CD4-positive, CD25-positive, alpha-beta regulatory T cell (primary cell): ENCODE measurements at regions not wholly inside any gene's neighbourhood (a gene's known extent, or its start where the extent isn't known, plus 50 kb on each side); places are given as distances from the start of the nearest gene placed in this dataset.

Source experiments
- ATAC-seq, 2 donors: fragments of 150-1000 bp; cut with Tn5 transposase; one replicate each; pipeline ENCODE4 v1.10.0; 2021; ENCODE audit warnings: low read depth in 2 of 2, moderate number of reproducible peaks in 2 of 2, moderate library complexity in 1 of 2
- DNase-seq, 3 donors: peaks; one replicate each; pipeline versions ENCODE4 v3.0.0 to v3.0.0-alpha.2; 2012 to 2022; ENCODE audit warnings: mixed read lengths in 1 of 3
- H3K27ac ChIP-seq: one replicate; pipeline ENCODE4 v1.7.0; 2013; ENCODE audit warnings: mild to moderate bottlenecking, low read length; ENCODE audit not compliant: insufficient read depth, poor library complexity, severe bottlenecking
- H3K27me3 ChIP-seq: one replicate; pipeline ENCODE4 v1.7.0; 2013; ENCODE audit warnings: low read length; ENCODE audit not compliant: control insufficient read depth, insufficient read depth
- H3K36me3 ChIP-seq: one replicate; pipeline ENCODE4 v1.7.0; 2013; ENCODE audit warnings: mild to moderate bottlenecking, low read length, moderate library complexity; ENCODE audit not compliant: control insufficient read depth, insufficient read depth
- H3K4me1 ChIP-seq: 2 replicates; pipeline ENCODE4 v1.7.0; 2013; ENCODE audit warnings: mild to moderate bottlenecking, low read length; ENCODE audit not compliant: insufficient read depth, control insufficient read depth, poor library complexity, severe bottlenecking
- H3K4me3 ChIP-seq: one replicate; pipeline ENCODE4 v1.7.0; 2013; ENCODE audit warnings: low read depth, mild to moderate bottlenecking, low read length, moderate library complexity
- H3K9me3 ChIP-seq, 2 experiments: 1 replicate in 1 of 2; 2 replicates in 1 of 2; pipeline ENCODE4 v1.7.0; 2013; ENCODE audit warnings: low read length in 2 of 2, mild to moderate bottlenecking in 1 of 2, moderate library complexity in 1 of 2; ENCODE audit not compliant: control insufficient read depth in 2 of 2
- H3K27ac Mint-ChIP-seq, 3 donors: one replicate each; pipeline ENCODE4 v1.8.0; 2020 to 2022; ENCODE audit warnings: mild to moderate bottlenecking in 3 of 3, mixed read lengths in 3 of 3, moderate library complexity in 2 of 3
- H3K27me3 Mint-ChIP-seq: one replicate; pipeline ENCODE4 v1.8.0; 2022; ENCODE audit warnings: mild to moderate bottlenecking, mixed read lengths
- H3K36me3 Mint-ChIP-seq: one replicate; pipeline ENCODE4 v1.8.0; 2020; ENCODE audit warnings: mixed read lengths
- H3K4me1 Mint-ChIP-seq, 4 donors: one replicate each; pipeline ENCODE4 v1.8.0; 2020 to 2022; ENCODE audit warnings: mixed read lengths in 4 of 4, mild to moderate bottlenecking in 1 of 4
- H3K4me3 Mint-ChIP-seq, 4 donors: one replicate each; pipeline ENCODE4 v1.8.0; 2020 to 2022; ENCODE audit warnings: mild to moderate bottlenecking in 4 of 4, mixed read lengths in 4 of 4, moderate library complexity in 3 of 4
- H3K9me3 Mint-ChIP-seq, 7 donors: one replicate each; pipeline ENCODE4 v1.8.0; 2020 to 2022; ENCODE audit warnings: mixed read lengths in 7 of 7, mild to moderate bottlenecking in 3 of 7, moderate library complexity in 2 of 7

DNA sequence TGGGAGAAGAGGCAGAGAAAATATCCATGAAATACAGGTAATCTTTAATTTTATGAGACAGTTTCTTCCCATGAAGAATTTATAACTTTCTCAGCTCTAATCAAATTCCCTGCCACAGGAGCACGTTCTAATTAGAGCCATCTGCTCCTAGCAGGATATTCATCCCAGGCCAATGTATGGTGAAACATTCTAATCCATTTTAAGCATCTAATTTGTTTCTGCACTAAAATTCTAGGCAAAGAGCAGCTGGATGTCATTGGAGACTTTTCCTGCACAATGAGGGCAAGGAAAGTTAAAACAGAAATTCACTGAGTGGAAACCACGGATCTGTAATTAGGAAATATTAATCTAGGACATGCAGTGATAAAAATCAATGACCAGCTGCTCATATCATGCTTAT is 107.7 kb upstream of the ZFP42 start:
- H3K9me3 ChIP-seq = peaks cover 0 to 8% of the 10 kb centered on the region in 2 experiments
- H3K4me3 ChIP-seq = no peak overlapping the region
- H3K4me1 ChIP-seq = no peaks in the 10 kb centered on the region
- H3K27me3 Mint-ChIP-seq = no peaks in the 10 kb centered on the region
- no peaks in the 10 kb centered on the region for H3K27me3 ChIP-seq
- DNase-seq (no peak), ATAC-seq (no peak)
- no peaks in the 10 kb centered on the region for H3K36me3 Mint-ChIP-seq
- H3K27ac Mint-ChIP-seq = no peak overlapping the region
- H3K36me3 ChIP-seq = no peaks in the 10 kb centered on the region
- H3K4me1 Mint-ChIP-seq = no peaks in the 10 kb centered on the region
- no peak overlapping the region for H3K27ac ChIP-seq
- no peak overlapping the region for H3K4me3 Mint-ChIP-seq
- peaks cover 3 to 23% (median 9%) of the 10 kb centered on the region in 7 donors for H3K9me3 Mint-ChIP-seq

DNA sequence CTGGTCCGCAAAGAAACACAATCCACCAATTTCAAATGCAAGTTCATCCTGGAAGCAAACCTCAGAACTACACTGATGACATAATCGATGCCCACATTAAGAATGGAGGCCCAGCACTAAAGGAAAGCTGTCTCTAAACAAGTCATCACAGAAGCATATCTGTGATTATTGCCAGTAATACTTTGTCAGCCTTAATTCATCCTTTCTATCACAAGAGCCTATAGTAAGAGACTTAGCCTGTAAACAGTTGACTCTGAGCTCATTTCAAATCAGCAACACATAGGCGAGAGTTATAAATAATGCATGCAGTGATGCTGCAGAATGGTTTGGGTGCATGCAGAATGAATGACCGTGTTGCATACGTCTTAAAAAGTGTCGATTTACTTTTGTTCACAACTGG is 105.9 kb upstream of the ZFP42 start:
- Histone ChIP-seq H3K9me3 (peaks cover 0 to 7% of the 10 kb centered on the region in 2 experiments), H3K4me1 (no peaks in the 10 kb centered on the region), H3K4me3 (no peak overlapping the region), H3K36me3 (no peaks in the 10 kb centered on the region), H3K27ac (no peak overlapping the region), H3K27me3 (no peaks in the 10 kb centered on the region)
- H3K9me3 Mint-ChIP-seq = peaks cover 5 to 22% (median 9%) of the 10 kb centered on the region in 7 donors
- no peaks in the 10 kb centered on the region for H3K36me3 Mint-ChIP-seq
- DNase-seq (no peak), ATAC-seq (no peak)
- H3K27me3 Mint-ChIP-seq = no peaks in the 10 kb centered on the region
- no peak overlapping the region for H3K4me3 Mint-ChIP-seq
- H3K4me1 Mint-ChIP-seq = no peaks in the 10 kb centered on the region
- H3K27ac Mint-ChIP-seq = no peak overlapping the region

DNA sequence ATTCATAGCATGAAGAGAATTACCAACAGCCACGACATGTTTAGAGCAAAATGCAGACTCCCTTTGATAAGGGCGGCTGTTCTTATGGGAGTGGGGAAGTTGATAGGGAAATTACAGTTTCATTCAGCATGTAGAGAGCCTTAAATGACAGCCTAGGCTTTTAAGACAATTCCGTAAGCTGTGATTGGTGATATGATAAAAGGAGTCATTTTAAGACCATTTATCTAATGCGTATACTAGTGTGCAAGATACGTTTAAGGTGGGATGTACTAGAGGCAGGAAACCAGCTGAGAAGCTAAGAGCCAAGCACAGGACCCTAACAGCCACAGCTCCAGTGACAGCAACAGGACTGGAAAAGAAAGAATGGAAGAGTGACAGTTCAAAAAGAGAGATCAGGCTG is 102.2 kb upstream of the ZFP42 start:
- H3K4me1 Mint-ChIP-seq = no peaks in the 10 kb centered on the region
- ATAC-seq (no peak), DNase-seq (no peak)
- no peak overlapping the region for H3K4me3 Mint-ChIP-seq
- H3K27me3 Mint-ChIP-seq = no peaks in the 10 kb centered on the region
- Histone ChIP-seq H3K9me3 (peaks cover 0 to 7% of the 10 kb centered on the region in 2 experiments), H3K36me3 (no peaks in the 10 kb centered on the region), H3K4me1 (no peaks in the 10 kb centered on the region), H3K27me3 (no peaks in the 10 kb centered on the region), H3K27ac (no peak overlapping the region), H3K4me3 (no peak overlapping the region)
- H3K27ac Mint-ChIP-seq = no peak overlapping the region
- H3K9me3 Mint-ChIP-seq = peaks cover 4 to 24% (median 10%) of the 10 kb centered on the region in 7 donors
- H3K36me3 Mint-ChIP-seq = no peaks in the 10 kb centered on the region

DNA sequence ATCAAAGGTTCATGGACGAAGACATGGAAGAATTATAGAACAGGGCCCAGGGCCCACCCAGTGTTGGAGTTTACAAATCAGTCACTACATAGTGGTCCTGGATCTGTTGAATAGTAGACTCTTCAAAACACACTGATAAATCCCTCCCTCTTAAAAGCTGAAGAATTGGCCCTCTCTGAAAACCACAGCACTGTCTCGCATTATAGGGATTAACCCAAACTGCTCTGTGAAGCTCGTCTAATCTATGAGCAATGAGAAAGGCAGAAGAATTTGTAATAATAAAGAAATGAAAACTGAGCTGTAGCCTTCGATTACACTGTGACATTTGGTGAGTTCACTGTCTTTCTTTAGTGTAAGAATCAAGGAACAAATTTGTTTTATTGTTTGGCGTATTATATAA is 92.5 kb upstream of the ZFP42 start:
- no peak overlapping the region for H3K27ac ChIP-seq
- peaks cover 0 to 11% of the 10 kb centered on the region in 2 experiments for H3K9me3 ChIP-seq
- Mint-ChIP-seq H3K27ac (no peak overlapping the region), H3K9me3 (peaks cover 0 to 30% (median 7%) of the 10 kb centered on the region in 7 donors), H3K27me3 (no peaks in the 10 kb centered on the region), H3K4me1 (no peaks in the 10 kb centered on the region), H3K4me3 (no peak overlapping the region), H3K36me3 (no peaks in the 10 kb centered on the region)
- H3K4me3 ChIP-seq = no peak overlapping the region
- DNase-seq (no peak), ATAC-seq (no peak)
- H3K4me1 ChIP-seq = no peaks in the 10 kb centered on the region
- H3K36me3 ChIP-seq = no peaks in the 10 kb centered on the region
- no peaks in the 10 kb centered on the region for H3K27me3 ChIP-seq

DNA sequence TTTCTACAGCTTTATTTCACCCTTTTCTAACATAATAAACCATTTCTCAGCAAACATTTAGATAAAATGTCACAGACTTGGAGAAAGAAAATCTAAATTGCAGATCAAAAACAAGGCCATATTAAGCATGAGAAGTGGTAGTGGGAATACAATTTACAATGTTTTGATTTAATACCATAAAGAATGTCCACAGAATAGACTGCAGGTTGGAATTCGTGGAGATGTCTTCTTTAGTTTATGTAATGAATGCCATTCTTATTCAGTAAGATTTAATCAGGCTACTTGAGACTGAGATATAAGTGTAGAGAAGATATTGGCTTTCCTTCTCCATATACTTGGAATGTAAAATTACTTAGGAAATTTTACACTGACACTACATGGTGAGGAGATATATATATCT is 91.9 kb upstream of the ZFP42 start:
- H3K4me1 Mint-ChIP-seq = no peaks in the 10 kb centered on the region
- DNase-seq (no peak), ATAC-seq (no peak)
- H3K27ac ChIP-seq = no peak overlapping the region
- no peaks in the 10 kb centered on the region for H3K27me3 ChIP-seq
- no peaks in the 10 kb centered on the region for H3K36me3 ChIP-seq
- H3K4me3 Mint-ChIP-seq = no peak overlapping the region
- H3K9me3 ChIP-seq = peaks cover 0 to 11% of the 10 kb centered on the region in 2 experiments
- no peaks in the 10 kb centered on the region for H3K27me3 Mint-ChIP-seq
- H3K36me3 Mint-ChIP-seq = no peaks in the 10 kb centered on the region
- H3K27ac Mint-ChIP-seq = no peak overlapping the region
- no peak overlapping the region for H3K4me3 ChIP-seq
- no peaks in the 10 kb centered on the region for H3K4me1 ChIP-seq
- H3K9me3 Mint-ChIP-seq = peaks cover 0 to 30% (median 5%) of the 10 kb centered on the region in 7 donors

DNA sequence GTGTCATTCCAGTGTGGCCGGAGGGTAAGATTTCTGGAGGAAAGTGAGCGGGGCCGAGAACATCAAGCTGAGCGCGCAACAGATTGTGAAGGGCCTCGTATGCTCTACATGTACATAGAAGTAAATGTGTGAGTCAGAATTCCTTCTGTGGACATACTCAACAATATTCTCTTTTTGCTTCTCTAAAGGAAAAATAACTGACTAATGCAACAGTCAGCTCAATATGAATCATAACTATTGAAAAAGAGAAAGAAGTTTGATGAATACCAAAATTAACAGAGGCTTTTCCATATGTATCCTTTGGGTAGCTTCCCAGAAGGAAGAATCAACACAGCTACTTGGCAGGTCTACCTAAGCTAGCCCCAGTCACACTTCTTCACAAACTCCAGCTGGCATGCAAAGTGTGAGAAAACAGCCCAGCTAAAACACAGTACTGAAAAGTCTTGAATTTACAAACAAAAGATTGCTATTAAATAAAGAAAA is 87.5 kb upstream of the ZFP42 start:
- DNase-seq (no peak), ATAC-seq (no peak)

DNA sequence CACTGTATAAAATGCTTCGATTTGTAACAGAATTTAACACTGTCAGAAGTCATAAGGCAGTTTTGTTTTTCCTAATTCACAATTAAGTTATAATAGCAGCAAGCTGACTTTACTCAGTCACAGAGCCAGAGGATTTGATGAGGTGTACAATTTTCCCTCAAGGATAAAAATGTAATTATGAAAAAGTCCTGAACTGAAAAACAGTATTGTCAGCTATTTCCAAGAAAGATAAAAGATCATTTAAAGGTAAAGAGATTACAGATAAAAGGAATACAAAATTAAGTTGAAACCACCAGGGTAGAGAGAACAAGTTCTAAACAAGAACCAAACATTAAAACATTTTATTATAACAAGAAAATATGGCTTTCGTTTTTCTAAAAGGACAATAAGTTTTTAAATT is 86.8 kb upstream of the ZFP42 start:
- H3K4me1 ChIP-seq = no peaks in the 10 kb centered on the region
- no peak for ATAC-seq
- no peaks in the 10 kb centered on the region for H3K36me3 Mint-ChIP-seq
- no peaks in the 10 kb centered on the region for H3K9me3 ChIP-seq
- no peak overlapping the region for H3K27ac ChIP-seq
- no peak overlapping the region for H3K4me3 Mint-ChIP-seq
- H3K4me1 Mint-ChIP-seq = no peaks in the 10 kb centered on the region
- H3K27ac Mint-ChIP-seq = no peak overlapping the region
- no peak for DNase-seq
- no peak overlapping the region for H3K4me3 ChIP-seq
- no peaks in the 10 kb centered on the region for H3K27me3 ChIP-seq
- no peaks in the 10 kb centered on the region for H3K36me3 ChIP-seq
- no peaks in the 10 kb centered on the region for H3K27me3 Mint-ChIP-seq
- peaks cover 0 to 20% (median 3%) of the 10 kb centered on the region in 7 donors for H3K9me3 Mint-ChIP-seq

More for the DNA sequence above, 87.5 kb upstream of the ZFP42 start:
- no peaks in the 10 kb centered on the region for H3K36me3 ChIP-seq
- H3K4me3 ChIP-seq = no peak overlapping the region
- peaks cover 0 to under 1% of the 10 kb centered on the region in 2 experiments for H3K9me3 ChIP-seq
- peaks cover 0 to 17% (median 3%) of the 10 kb centered on the region in 7 donors for H3K9me3 Mint-ChIP-seq
- H3K36me3 Mint-ChIP-seq = no peaks in the 10 kb centered on the region
- H3K4me3 Mint-ChIP-seq = no peak overlapping the region
- H3K4me1 ChIP-seq = no peaks in the 10 kb centered on the region
- no peaks in the 10 kb centered on the region for H3K27me3 ChIP-seq
- H3K4me1 Mint-ChIP-seq = no peaks in the 10 kb centered on the region
- H3K27ac ChIP-seq = no peak overlapping the region
- no peak overlapping the region for H3K27ac Mint-ChIP-seq
- H3K27me3 Mint-ChIP-seq = no peaks in the 10 kb centered on the region

DNA sequence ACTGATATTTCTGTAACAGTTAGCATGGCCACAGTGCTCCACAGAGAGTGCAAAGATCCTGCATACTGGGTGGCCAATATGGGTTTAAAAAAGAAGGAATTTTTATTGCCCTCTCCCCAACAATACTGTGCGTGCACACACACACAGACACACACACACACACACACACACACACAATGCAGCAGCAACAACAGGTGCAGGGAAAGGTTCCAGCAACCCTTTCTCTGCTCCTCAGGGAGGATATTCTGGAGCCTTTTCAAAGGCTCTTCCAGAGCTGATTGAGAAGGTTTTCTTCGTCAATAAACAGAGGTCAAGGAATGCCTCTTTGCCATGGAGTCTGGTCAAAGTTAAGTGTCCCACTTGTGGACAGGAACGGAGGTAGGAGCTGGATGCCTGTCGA is 84.8 kb upstream of the ZFP42 start:
- no peak overlapping the region for H3K4me3 Mint-ChIP-seq
- peaks cover 0 to 26% (median 2%) of the 10 kb centered on the region in 7 donors for H3K9me3 Mint-ChIP-seq
- Histone ChIP-seq H3K27me3 (no peaks in the 10 kb centered on the region), H3K36me3 (no peaks in the 10 kb centered on the region), H3K4me1 (no peaks in the 10 kb centered on the region), H3K9me3 (no peaks in the 10 kb centered on the region), H3K4me3 (no peak overlapping the region), H3K27ac (no peak overlapping the region)
- no peaks in the 10 kb centered on the region for H3K36me3 Mint-ChIP-seq
- DNase-seq (no peak), ATAC-seq (no peak)
- no peaks in the 10 kb centered on the region for H3K4me1 Mint-ChIP-seq
- H3K27me3 Mint-ChIP-seq = no peaks in the 10 kb centered on the region
- H3K27ac Mint-ChIP-seq = no peak overlapping the region
